Erythroblast (primary cell): ENCODE measurements at regions not wholly inside any gene's neighbourhood (a gene's known extent, or its start where the extent isn't known, plus 50 kb on each side); places are given as distances from the start of the nearest gene placed in this dataset.
A peak's percentile ranks its signal among the peaks of the same experiment; 100 is the strongest.
"Not testable (repeated sequence)": the region's sequence is repeated elsewhere in the genome, so short reads cannot be mapped to it uniquely, and the experiment has no call there.

Experiments
- DNase-seq, 2 experiments: peaks; one replicate each; lab custom pipeline; 2025; lab: John Stamatoyannopoulos, UW
- GATA1 ChIP-seq: IDR thresholded peaks from 2 replicates; pipeline ENCODE4 v1.6.1; 2011; ENCODE audit warnings: low read depth, mild to moderate bottlenecking, control low read depth, low read length, moderate library complexity
- POLR2A ChIP-seq: IDR thresholded peaks from 2 replicates; pipeline ENCODE4 v1.6.1; 2011; ENCODE audit warnings: mild to moderate bottlenecking, low read length

DNA sequence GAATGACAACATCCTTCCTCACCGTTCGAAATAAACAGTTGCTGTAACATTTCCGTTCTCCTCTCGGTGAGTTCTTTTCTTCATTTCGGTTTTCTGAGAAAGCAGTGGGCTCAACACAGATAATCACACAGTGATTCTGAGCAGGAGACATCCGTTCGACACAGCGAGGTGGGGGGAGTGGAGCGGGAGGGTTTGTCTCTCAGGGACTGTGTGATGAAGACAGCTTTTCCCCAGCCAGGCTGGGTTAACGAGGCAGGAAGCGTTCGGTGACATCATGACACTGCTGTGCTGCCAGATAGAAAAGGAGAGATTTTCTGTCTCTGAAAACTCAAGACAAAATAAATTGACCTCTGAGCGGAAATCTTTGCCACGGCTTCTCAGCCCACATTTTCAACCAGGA is 119.3 kb downstream of the CRLF2 start:
- TF ChIP-seq POLR2A, result no peak
- TF ChIP-seq GATA1, result no peak
- no peak for DNase-seq

DNA sequence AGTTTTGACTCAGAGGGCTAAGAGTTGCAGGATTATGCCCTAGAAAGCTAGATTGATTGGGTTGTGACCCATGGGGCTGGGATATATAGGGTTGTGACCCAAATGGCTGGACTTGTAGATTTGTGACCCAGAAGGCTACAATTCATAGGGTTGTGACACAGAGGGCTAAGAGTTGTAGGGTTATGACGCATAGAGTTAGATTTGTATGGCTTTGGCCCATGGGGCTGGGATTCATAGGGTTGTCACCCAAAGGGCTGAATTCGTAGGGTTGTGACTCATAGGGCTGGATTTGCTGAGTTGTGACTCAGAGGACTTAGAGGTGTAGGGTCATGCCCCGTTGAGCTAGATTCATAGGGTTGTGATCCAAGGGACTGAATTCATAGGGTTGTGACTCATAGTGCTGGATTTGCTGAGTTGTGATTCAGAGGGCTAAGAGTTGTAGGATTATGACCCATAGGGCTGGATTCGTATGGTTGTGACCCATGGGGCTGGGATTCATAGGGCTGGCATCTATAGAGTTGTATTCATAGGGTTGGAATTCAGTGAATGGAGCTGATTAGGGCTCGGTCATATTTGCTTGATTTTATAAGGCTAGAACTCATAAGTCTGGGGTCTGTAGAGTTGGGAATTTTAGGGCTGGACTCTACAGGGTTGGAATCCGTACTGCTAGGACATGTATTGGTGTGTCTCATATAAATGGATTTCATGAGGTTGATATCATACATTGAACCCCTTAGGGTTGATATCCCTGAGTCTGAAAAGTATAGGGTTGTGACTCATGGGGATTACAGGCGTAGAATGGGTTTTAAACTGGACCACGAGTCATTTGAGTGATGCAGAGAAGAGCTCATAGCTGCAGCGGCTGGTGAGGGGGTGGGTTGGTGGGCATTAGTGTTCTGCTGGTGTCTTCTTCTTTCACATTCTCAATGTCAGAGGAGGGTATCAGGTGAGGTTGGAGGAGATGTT is 125.7 kb downstream of the CRLF2 start:
- TF ChIP-seq GATA1, result no peak
- no peak for TF ChIP-seq POLR2A
- no peak for DNase-seq

DNA sequence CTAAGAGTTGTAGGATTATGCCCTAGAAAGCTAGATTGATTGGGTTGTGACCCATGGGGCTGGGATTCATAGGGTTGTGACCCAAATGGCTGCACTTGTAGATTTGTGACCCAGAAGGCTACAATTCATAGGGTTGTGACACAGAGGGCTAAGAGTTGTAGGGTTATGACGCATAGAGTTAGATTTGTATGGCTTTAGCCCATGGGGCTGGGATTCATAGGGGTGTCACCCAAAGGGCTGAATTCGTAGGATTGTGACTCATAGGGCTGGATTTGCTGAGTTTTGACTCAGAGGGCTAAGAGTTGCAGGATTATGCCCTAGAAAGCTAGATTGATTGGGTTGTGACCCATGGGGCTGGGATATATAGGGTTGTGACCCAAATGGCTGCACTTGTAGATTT is 126.6 kb downstream of the CRLF2 start:
- DNase-seq, result not testable (repeated sequence)

DNA sequence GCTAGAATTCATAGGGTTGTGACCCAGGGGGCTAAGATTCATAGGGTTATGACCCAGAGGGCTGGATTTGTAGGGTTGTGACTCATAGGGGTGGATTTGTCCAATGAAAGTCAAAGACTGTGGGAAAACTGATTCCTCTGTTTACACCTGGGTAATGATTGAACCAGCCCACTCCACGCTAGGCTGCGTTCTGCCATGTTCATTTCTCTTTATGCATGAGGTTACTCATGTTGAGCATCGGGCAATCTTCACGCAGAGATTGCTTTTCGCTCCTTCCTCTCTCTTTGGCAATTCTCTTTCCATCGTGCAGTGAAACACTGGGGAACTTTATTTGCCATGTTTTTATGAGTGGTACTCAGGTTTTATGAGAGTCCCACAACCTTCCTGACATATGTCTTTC is 127.8 kb downstream of the CRLF2 start:
- TF ChIP-seq GATA1, result no peak
- no peak for TF ChIP-seq POLR2A
- no peak for DNase-seq

DNA sequence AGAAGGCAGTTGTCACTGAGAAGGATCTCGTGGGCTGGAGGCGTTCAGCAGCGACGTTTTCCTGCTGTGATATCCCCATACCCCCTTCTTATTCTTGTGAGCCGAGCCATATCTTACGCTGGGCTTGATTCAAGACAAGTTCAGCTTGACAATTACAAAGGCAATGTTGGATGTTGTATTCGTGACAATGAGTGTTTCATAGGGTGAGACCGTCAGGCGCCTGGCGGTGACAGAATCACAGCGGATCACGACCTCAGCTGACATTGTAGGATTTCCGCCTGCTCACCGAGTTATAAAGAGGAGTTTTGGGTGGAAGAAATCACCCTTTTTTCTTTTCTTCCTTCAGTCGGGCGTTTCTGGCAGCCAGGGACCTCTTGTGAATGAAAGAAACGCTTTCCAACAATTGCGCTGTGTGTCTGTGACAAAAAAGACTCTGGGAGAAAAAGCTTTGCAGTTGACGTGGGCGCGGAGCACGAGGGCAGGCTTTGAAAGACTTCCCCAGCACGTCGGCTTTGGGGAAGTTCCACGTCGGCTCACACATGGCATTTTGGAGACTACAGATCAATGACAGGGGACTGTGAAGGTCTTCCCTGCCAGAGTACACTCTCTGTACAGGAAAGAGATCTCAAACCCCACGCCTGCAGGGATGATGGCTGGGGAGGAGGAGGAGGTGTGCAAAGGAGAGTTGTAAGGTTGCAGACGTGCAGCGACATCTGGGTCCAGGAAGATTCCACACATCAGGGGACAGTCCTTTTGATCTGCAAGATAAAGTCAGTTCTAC is 135.4 kb downstream of the CRLF2 start:
- DNase-seq, result no peak
- TF ChIP-seq GATA1 (no peak), POLR2A (no peak)

DNA sequence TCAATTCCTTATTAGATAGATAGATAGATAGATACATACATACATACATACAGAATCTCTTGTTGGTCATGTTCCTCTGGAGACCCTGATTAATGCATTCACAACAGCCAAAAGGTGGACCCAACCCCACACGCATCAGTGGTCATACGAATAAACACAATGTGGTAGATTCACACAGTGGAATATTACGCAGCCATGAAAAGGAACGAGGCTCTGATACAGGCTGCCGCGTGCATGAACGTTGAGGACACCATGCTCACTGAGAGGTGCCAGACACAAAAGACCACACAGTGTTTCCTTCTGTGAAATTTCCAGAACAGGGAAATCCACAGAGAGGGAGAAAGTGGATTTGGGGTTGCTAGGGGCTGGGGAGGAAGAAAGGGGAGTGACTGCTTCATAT is 136.7 kb downstream of the CRLF2 start:
- no peak for DNase-seq
- TF ChIP-seq POLR2A, result no peak
- TF ChIP-seq GATA1, result no peak

DNA sequence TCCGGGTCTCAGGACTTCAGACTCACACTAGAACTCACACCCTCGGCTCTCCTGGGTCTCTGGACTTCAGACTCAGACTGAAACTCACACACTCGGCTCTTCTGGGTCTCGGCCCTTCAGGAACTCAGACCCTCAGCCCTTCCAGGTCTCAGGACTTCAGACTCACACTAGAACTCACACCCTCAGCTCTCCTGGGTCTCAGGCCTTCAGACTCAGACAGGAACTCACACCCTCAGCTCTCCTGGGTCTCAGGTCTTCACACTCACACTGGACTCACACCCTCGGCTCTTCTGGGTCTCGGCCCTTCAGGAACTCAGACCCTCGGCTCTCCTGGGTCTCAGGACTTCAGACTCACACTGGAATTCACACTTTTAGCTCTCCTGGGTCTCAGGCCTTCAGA is 137.3 kb downstream of the CRLF2 start:
- no peak for DNase-seq
- TF ChIP-seq POLR2A (no peak), GATA1 (no peak)

DNA sequence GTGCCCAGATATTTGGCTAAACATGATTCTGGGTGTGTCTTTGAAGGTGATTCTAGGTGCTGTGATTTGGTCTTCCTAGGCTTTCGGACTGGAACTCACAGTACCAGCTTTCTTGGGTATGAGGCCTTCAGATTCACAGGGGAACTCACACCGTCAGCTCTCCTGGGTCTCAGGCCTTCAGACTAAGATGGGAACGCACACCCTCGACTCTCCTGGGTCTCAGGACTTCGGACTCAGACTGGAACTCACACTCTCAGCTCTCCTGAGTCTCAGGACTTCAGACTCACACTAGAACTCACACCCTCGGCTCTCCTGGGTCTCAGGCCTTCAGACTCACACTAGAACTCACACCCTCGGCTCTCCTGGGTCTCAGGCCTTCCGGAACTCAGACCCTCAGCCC is 137.7 kb downstream of the CRLF2 start:
- no peak for TF ChIP-seq POLR2A
- no peak for TF ChIP-seq GATA1
- no peak for DNase-seq

DNA sequence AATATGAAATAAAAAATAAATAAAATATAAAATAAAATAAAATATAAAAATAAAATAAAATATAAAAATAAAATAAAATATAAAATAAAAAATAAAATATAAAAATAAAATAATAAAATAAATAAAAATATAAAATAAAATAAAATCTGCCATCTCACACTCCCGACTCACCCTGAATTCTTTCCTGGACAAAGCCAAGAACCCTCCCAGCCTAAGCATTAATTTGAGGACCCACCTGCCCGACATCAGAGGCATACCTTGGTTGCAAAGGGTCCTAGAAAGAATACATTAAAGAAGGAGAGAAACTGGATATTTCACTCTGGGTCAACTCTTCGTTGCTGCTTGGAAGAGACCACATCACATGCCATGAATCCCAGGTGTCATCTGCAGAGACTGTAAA is 138.3 kb downstream of the CRLF2 start:
- DNase-seq, result peak in 1 of 2 experiments; percentile 15
- TF ChIP-seq GATA1 (no peak), POLR2A (no peak)

DNA sequence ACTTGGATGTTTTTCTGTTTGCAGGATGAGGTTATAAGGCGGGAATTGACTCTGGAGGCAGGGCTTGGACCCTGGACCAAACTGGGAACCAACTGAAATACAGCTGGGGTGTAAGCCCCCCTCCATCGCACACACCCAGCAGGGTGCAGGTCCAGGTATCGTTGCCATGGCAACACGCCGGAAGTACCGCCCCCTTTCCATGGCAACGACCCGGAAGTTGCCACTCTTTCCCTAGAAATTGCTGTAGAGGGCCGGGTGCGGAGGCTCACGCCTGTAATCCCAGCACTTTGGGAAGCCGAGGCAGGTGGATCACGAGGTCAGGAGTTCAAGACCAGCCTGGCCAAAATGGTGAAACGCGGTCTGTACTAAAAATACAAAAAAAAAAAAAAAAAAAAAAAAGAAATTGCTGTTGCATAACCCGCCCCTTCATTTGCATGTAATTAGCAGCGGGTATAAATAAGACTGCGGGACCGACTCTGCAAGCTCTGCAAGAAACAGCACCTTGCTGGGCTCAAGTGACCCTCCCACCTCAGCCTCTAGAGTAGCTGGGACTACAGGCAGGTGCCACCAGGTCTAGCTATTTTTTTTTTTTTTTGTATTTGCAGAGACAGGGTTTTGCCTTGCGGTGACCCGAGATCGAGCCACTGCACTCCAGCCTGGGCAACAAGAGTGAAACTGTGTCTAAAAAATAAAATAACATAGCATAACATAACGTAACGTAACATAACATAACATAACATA is 139.6 kb downstream of the CRLF2 start:
- no peak for TF ChIP-seq POLR2A
- TF ChIP-seq GATA1, result no peak
- peak; percentile 34 to 76 for DNase-seq

DNA sequence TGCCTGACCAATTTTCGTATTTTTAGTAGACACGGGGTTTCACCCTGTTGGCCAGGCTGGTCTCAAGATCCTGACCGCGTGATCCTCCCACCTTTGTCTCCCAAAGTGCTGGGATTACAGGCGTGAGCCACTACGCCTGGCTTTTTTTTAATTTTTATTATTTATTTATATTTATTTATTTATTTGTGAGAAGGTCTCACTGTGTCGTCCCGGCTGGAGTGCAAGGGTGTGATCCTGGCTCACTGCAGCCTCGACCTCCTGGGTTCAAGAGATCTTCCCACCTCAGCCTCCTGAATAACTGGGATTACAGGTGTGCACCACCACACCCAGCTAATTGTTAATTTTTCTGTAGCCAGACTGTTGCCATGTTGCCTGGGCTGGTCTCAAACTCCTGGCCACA is 141.1 kb downstream of the CRLF2 start:
- TF ChIP-seq POLR2A (no peak), GATA1 (no peak)
- no peak for DNase-seq

DNA sequence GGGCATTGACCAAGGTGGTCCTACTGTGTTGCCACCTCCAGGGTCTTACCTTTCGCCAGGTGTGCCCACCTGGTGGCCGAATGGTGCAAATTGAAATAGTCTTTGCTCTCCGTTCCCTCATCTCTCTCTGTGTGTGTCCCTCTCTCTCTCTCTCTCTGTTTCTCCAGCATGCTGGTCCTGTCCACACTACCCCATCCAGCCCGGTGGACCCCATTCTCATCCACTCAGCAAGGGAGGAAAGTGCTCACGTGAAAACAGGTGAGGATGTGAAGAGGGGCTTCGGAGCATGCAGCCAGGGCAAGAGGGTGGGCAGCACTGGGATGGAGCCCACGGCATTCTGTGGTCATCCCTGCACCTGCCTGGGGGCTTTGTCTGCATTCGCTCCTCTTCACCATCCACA is 150.1 kb downstream of the CRLF2 start:
- no peak for TF ChIP-seq POLR2A
- no peak for TF ChIP-seq GATA1
- DNase-seq, result no peak

DNA sequence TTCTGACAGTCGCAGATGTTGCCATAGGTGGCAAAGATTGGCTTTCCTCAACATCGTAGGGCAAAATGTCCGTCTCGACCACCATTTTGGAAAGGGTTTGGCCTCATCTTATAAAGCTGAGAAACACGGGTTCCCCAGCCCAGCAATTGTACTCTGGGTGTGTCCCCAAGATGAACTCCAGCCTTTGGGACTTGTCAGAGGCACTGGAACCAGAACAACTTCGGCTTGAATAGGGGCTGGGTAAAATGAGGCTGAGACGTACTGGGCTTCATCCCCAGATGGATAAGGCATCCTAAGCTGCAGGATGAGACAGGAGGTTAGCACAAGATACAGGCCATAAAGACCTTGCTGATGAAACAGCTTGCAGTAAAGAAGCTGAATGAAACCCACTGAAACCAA is 151.9 kb downstream of the CRLF2 start:
- no peak for DNase-seq
- TF ChIP-seq POLR2A (no peak), GATA1 (no peak)
